HepG2 (cell line): ENCODE measurements at regions not wholly inside any gene's neighbourhood (a gene's known extent, or its start where the extent isn't known, plus 50 kb on each side); places are given as distances from the start of the nearest gene placed in this dataset.

Source experiments
- ATAC-seq: fragments of 200-7000 bp; cut with Tn5 transposase; 3 replicates; pipeline ENCODE4 v1.9.1; 2020; ENCODE audit warnings: mild to moderate bottlenecking, moderate library complexity
- BruUV-seq: library from RNA; stranded (reverse); fragments of 400-500 nt; replicated peaks from 2 replicates; lab custom pipeline; 2021; lab: Mats Ljungman, UMichigan
- CTCF ChIA-PET: fragments of 300-600 bp; formaldehyde crosslinking; extraction: SDS; loops from one replicate; lab custom pipeline; 2021; ENCODE audit warnings: low total read pairs, inconsistent platforms, low intra/inter-chr PET ratio; lab: Yijun Ruan, JAX
- POLR2A ChIA-PET: fragments of 350-600 bp; sonication (Branson Sonifier 250); formaldehyde crosslinking; loops from one replicate; lab custom pipeline; 2020; ENCODE audit warnings: antibody characterized with exemption, inconsistent platforms; lab: Yijun Ruan, JAX
- DNase-seq: peaks from one replicate; pipeline ENCODE4 v3.0.0-alpha.2; 2015; ENCODE audit warnings: low spot score
- FAIRE-seq: peaks from 3 replicates; lab custom pipeline; 2011; peaks lifted over from hg19 to GRCh38; lab: Jason Lieb, UNC
- H2AFZ ChIP-seq: one replicate; pipeline ENCODE4 v1.6.1; 2011; ENCODE audit warnings: low read length, inconsistent platforms
- H3K27ac ChIP-seq: fragments of 300-600 bp; 3 replicates; pipeline ENCODE4 v1.8.0; 2011; ENCODE audit warnings: mixed run types, mild to moderate bottlenecking, mixed read lengths, low read length, inconsistent platforms; ENCODE audit not compliant: insufficient read depth; ENCODE audit errors: extremely low read length
- H3K27me3 ChIP-seq, 2 experiments: fragments of 200-600 bp in 1 of 2; 2 replicates in 1 of 2; 3 replicates in 1 of 2; pipeline versions ENCODE4 v1.6.0 to v1.8.0; 2011; ENCODE audit warnings: low read length in 2 of 2, mild to moderate bottlenecking in 2 of 2, moderate library complexity in 2 of 2, inconsistent platforms in 1 of 2; ENCODE audit not compliant: insufficient read depth in 2 of 2, control insufficient read depth in 1 of 2
- H3K36me3 ChIP-seq, 2 experiments: fragments of 200-600 bp in 1 of 2; replicated peaks in 1 of 2; 2 replicates in 1 of 2; 3 replicates in 1 of 2; pipeline versions ENCODE4 v1.5.1 to v1.8.0; 2011; ENCODE audit warnings: low read length in 2 of 2, inconsistent platforms in 1 of 2; ENCODE audit not compliant: insufficient read depth in 2 of 2, control insufficient read depth in 1 of 2
- H3K4me1 ChIP-seq: 2 replicates; pipeline ENCODE4 v1.5.1; 2012; ENCODE audit warnings: low read length, inconsistent platforms; ENCODE audit not compliant: insufficient read depth
- H3K4me2 ChIP-seq: 2 replicates; pipeline ENCODE4 v1.6.0; 2011; ENCODE audit warnings: low read depth, low read length, inconsistent platforms
- H3K4me3 ChIP-seq, 3 experiments: fragments of 200-600 bp in 1 of 3; sonication (generic), shearing (Covaris generic) in 1 of 3; replicated peaks in 1 of 3; 2 replicates each; pipeline ENCODE4 v1.5.1; 2011 to 2016; ENCODE audit warnings: low read length in 3 of 3, inconsistent platforms in 2 of 3, low read depth in 2 of 3, mild to moderate bottlenecking in 2 of 3, control low read depth in 1 of 3, mixed read lengths in 1 of 3; ENCODE audit not compliant: insufficient read depth in 1 of 3
- H3K79me2 ChIP-seq: one replicate; pipeline ENCODE4 v1.6.1; 2011; ENCODE audit warnings: low read length, inconsistent platforms; ENCODE audit not compliant: insufficient read depth
- H3K9ac ChIP-seq: 2 replicates; pipeline ENCODE4 v1.6.0; 2011; ENCODE audit warnings: mild to moderate bottlenecking, low read depth, low read length, inconsistent platforms; ENCODE audit not compliant: insufficient read depth
- H3K9me3 ChIP-seq: 2 replicates; pipeline ENCODE4 v1.5.1; 2012; ENCODE audit warnings: mild to moderate bottlenecking, low read length
- H4K20me1 ChIP-seq: 2 replicates; pipeline ENCODE4 v1.6.0; 2011; ENCODE audit warnings: inconsistent platforms, mild to moderate bottlenecking, low read length, moderate library complexity; ENCODE audit not compliant: insufficient read depth
- FIP1L1 ChIP-seq: fragments of 200-400 bp; formaldehyde crosslinking; IDR thresholded peaks from 2 replicates; pipeline ENCODE4 v1.6.1; 2018; ENCODE audit warnings: low read depth, mild to moderate bottlenecking, low read length, moderate library complexity, borderline replicate concordance; ENCODE audit not compliant: insufficient read depth
- FLYWCH1 ChIP-seq: sonication (generic); formaldehyde crosslinking; IDR thresholded peaks from 2 replicates; pipeline ENCODE4 v1.8.1; 2023; ENCODE audit warnings: mild to moderate bottlenecking, missing genetic modification reagents
- HDAC1 ChIP-seq: sonication (generic); formaldehyde crosslinking; IDR thresholded peaks from 2 replicates; pipeline ENCODE4 v1.5.1; 2020; ENCODE audit warnings: mild to moderate bottlenecking, missing genetic modification reagents
- MXD4 ChIP-seq: IDR thresholded peaks from 2 replicates; pipeline ENCODE4 v1.6.1; 2016; ENCODE audit warnings: mild to moderate bottlenecking, missing biosample characterization, missing genetic modification reagents
- POLR2A ChIP-seq, 2 experiments: IDR thresholded peaks; 2 replicates each; pipeline ENCODE4 v1.6.1; 2011; ENCODE audit warnings: low read depth in 2 of 2, low read length in 2 of 2, mild to moderate bottlenecking in 1 of 2, moderate library complexity in 1 of 2; ENCODE audit not compliant: insufficient read depth in 1 of 2
- RFX3 ChIP-seq: IDR thresholded peaks from 2 replicates; pipeline ENCODE4 v1.6.1; 2016; ENCODE audit warnings: missing biosample characterization, missing genetic modification reagents
- TCF12 ChIP-seq, 2 experiments: fragments of 450-650 bp in 1 of 2; sonication (generic) in 1 of 2; formaldehyde crosslinking in 1 of 2; IDR thresholded peaks; 2 replicates each; pipeline versions ENCODE4 v1.6.1 to v1.8.0; 2017 to 2022; ENCODE audit warnings: antibody characterized with exemption in 1 of 2, mild to moderate bottlenecking in 1 of 2, missing genetic modification reagents in 1 of 2, moderate library complexity in 1 of 2
- ZNF761 ChIP-seq: sonication (generic); formaldehyde crosslinking; conservative IDR thresholded peaks from 2 replicates; pipeline ENCODE4 v1.4.0; 2020; ENCODE audit warnings: mild to moderate bottlenecking, missing genetic modification reagents
- WGBS: methylation state at CpG from one replicate; pipeline ENCODE4 v1.1.6; 2017; ENCODE audit warnings: low lambda C conversion rate; 5-methylcytosine and 5-hydroxymethylcytosine counted together
- in situ Hi-C: cut with HindIII; loops from 2 replicates; pipeline ENCODE4 v1.10.0; 2017; ENCODE audit warnings: low pct_unique_long_range_greater_than_20kb; ENCODE audit not compliant: extremely low pct_ligation_motif_present
- intact Hi-C: fragments of 100-400 bp; cut with micrococcal nuclease; formaldehyde crosslinking; loops from one replicate; pipeline ENCODE4 v1.10.0; 2022; ENCODE audit not compliant: unreplicated experiment
- TF ChIP-seq, protein P1 (sequence below): sonication (generic); formaldehyde crosslinking; IDR thresholded peaks from 2 replicates; pipeline ENCODE4 v1.5.1; 2020; ENCODE audit warnings: mild to moderate bottlenecking, missing genetic modification reagents, borderline replicate concordance
- TF ChIP-seq, protein P2 (sequence below): sonication (generic); formaldehyde crosslinking; IDR thresholded peaks from 2 replicates; pipeline ENCODE4 v1.8.0; 2022; ENCODE audit warnings: mild to moderate bottlenecking, missing genetic modification reagents
- TF ChIP-seq, protein P3 (sequence below): sonication (generic); formaldehyde crosslinking; IDR thresholded peaks from 2 replicates; pipeline ENCODE4 v1.8.0; 2022; ENCODE audit warnings: mild to moderate bottlenecking, missing genetic modification reagents, moderate library complexity
- TF ChIP-seq, protein P4 (sequence below): sonication (generic); formaldehyde crosslinking; IDR thresholded peaks from 2 replicates; pipeline ENCODE4 v1.4.0; 2020; ENCODE audit warnings: low read depth, mild to moderate bottlenecking, missing genetic modification reagents
- TF ChIP-seq, protein P5 (sequence below): sonication (generic); formaldehyde crosslinking; IDR thresholded peaks from 2 replicates; pipeline ENCODE4 v1.4.0; 2020; ENCODE audit warnings: low read depth, mild to moderate bottlenecking, missing genetic modification reagents

DNA sequence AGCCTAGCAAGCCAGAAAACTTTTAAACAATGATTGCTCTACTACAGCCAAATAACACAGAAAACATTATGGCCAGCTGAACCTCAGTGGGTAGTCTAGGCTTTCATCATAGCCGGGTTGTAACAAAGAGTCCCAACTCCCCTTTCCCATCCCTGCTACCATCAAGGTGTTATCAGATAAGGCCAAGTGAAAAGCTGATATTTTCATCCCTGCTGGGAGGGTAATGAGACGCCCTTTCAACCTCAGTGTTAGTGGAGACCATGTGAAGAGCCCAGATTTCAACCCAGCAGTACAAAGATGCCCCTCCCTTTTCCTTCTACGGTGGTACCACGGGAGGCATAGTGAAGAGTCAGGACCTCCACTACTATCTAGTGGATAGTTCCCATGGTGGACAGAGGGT lies 433.7 kb downstream of the GPM6A start (continued):
- TF ChIP-seq FIP1L1, result no peak
- no peak for TF ChIP-seq TCF12 (IDR thresholded peaks at IDR 0.05)
- no peak for TF ChIP-seq TCF12 (CRISPR knock-in tag; IDR thresholded peaks at IDR 0.05)
- no peak for TF ChIP-seq FLYWCH1 (CRISPR knock-in tag)
- TF ChIP-seq POLR2A (IDR thresholded peaks at IDR 0.05; ENCODE audit: insufficient read depth in 1 of 2, low read depth in 2 of 2, low read length in 2 of 2), result no peak
- TF ChIP-seq, protein P1, sequence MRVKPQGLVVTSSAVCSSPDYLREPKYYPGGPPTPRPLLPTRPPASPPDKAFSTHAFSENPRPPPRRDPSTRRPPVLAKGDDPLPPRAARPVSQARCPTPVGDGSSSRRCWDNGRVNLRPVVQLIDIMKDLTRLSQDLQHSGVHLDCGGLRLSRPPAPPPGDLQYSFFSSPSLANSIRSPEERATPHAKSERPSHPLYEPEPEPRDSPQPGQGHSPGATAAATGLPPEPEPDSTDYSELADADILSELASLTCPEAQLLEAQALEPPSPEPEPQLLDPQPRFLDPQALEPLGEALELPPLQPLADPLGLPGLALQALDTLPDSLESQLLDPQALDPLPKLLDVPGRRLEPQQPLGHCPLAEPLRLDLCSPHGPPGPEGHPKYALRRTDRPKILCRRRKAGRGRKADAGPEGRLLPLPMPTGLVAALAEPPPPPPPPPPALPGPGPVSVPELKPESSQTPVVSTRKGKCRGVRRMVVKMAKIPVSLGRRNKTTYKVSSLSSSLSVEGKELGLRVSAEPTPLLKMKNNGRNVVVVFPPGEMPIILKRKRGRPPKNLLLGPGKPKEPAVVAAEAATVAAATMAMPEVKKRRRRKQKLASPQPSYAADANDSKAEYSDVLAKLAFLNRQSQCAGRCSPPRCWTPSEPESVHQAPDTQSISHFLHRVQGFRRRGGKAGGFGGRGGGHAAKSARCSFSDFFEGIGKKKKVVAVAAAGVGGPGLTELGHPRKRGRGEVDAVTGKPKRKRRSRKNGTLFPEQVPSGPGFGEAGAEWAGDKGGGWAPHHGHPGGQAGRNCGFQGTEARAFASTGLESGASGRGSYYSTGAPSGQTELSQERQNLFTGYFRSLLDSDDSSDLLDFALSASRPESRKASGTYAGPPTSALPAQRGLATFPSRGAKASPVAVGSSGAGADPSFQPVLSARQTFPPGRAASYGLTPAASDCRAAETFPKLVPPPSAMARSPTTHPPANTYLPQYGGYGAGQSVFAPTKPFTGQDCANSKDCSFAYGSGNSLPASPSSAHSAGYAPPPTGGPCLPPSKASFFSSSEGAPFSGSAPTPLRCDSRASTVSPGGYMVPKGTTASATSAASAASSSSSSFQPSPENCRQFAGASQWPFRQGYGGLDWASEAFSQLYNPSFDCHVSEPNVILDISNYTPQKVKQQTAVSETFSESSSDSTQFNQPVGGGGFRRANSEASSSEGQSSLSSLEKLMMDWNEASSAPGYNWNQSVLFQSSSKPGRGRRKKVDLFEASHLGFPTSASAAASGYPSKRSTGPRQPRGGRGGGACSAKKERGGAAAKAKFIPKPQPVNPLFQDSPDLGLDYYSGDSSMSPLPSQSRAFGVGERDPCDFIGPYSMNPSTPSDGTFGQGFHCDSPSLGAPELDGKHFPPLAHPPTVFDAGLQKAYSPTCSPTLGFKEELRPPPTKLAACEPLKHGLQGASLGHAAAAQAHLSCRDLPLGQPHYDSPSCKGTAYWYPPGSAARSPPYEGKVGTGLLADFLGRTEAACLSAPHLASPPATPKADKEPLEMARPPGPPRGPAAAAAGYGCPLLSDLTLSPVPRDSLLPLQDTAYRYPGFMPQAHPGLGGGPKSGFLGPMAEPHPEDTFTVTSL (CRISPR knock-in tag), result no peak
- no peak for TF ChIP-seq HDAC1

DNA sequence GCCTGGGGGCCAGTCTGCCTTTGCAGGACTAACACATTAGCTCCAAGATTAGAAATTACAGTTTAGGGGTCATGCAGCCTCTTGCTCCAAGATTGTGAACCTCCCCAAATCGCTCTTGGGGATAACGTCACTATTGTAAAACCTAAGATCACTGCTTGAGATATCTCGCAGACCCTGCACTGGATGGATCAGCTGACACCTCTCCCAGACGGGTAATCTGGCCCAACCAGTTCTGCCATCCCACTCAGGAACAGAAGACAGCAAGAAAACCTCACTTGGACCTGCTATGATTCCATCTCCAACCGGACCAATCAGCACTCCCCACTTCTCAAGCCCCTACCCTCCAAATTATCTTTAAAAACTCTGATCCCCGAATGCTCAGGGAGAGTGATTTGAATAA lies 431.2 kb downstream of the GPM6A start:
- Histone ChIP-seq H3K27me3 (no peaks in the 10 kb centered on the region), H3K9me3 (peaks cover 16% of the 10 kb centered on the region; the same call in 1 of the 2 replicates), H4K20me1 (no peaks in the 10 kb centered on the region), H3K4me3 (no peak overlapping the region), H3K36me3 (no peaks in the 10 kb centered on the region), H3K9ac (no peak overlapping the region), H3K4me2 (no peak overlapping the region), H2AFZ (no peak overlapping the region), H3K4me1 (no peaks in the 10 kb centered on the region), H3K79me2 (no peaks in the 10 kb centered on the region), H3K27ac (no peak overlapping the region)
- intact Hi-C loops (no loop called here), in situ Hi-C loops (no loop called here)
- WGBS, result 1% methylated on average over 5 of the region's 6 CpGs
- no TSS peak for BruUV-seq
- ATAC-seq (no peak), DNase-seq (no peak), FAIRE-seq (no peak)
- ChIA-PET CTCF (no interaction called here), POLR2A (no interaction called here)
- TF ChIP-seq, protein P2, sequence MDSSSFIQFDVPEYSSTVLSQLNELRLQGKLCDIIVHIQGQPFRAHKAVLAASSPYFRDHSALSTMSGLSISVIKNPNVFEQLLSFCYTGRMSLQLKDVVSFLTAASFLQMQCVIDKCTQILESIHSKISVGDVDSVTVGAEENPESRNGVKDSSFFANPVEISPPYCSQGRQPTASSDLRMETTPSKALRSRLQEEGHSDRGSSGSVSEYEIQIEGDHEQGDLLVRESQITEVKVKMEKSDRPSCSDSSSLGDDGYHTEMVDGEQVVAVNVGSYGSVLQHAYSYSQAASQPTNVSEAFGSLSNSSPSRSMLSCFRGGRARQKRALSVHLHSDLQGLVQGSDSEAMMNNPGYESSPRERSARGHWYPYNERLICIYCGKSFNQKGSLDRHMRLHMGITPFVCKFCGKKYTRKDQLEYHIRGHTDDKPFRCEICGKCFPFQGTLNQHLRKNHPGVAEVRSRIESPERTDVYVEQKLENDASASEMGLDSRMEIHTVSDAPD (CRISPR knock-in tag), result no peak
- TF ChIP-seq RFX3 (no peak), MXD4 (CRISPR knock-in tag) (no peak), ZNF761 (no peak)
- TF ChIP-seq, protein P3, sequence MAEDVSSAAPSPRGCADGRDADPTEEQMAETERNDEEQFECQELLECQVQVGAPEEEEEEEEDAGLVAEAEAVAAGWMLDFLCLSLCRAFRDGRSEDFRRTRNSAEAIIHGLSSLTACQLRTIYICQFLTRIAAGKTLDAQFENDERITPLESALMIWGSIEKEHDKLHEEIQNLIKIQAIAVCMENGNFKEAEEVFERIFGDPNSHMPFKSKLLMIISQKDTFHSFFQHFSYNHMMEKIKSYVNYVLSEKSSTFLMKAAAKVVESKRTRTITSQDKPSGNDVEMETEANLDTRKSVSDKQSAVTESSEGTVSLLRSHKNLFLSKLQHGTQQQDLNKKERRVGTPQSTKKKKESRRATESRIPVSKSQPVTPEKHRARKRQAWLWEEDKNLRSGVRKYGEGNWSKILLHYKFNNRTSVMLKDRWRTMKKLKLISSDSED (CRISPR knock-in tag), result no peak
- TF ChIP-seq, protein P4, sequence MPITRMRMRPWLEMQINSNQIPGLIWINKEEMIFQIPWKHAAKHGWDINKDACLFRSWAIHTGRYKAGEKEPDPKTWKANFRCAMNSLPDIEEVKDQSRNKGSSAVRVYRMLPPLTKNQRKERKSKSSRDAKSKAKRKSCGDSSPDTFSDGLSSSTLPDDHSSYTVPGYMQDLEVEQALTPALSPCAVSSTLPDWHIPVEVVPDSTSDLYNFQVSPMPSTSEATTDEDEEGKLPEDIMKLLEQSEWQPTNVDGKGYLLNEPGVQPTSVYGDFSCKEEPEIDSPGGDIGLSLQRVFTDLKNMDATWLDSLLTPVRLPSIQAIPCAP, result no peak
- TF ChIP-seq, protein P5, sequence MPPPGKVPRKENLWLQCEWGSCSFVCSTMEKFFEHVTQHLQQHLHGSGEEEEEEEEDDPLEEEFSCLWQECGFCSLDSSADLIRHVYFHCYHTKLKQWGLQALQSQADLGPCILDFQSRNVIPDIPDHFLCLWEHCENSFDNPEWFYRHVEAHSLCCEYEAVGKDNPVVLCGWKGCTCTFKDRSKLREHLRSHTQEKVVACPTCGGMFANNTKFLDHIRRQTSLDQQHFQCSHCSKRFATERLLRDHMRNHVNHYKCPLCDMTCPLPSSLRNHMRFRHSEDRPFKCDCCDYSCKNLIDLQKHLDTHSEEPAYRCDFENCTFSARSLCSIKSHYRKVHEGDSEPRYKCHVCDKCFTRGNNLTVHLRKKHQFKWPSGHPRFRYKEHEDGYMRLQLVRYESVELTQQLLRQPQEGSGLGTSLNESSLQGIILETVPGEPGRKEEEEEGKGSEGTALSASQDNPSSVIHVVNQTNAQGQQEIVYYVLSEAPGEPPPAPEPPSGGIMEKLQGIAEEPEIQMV, result no peak
